ENCODE measurements at regions not wholly inside any gene's neighbourhood (a gene's known extent, or its start where the extent isn't known, plus 50 kb on each side); places are given as distances from the start of the nearest gene placed in this dataset.

- H3K9me3 ChIP-seq (ENCODE audit: control insufficient read depth, low read length), result no peaks in the 10 kb centered on the region
- H3K36me3 ChIP-seq (ENCODE audit: control insufficient read depth, insufficient read depth, low read length), result no peaks in the 10 kb centered on the region
- H3K9ac ChIP-seq, result no peak overlapping the region
- H3K4me2 ChIP-seq (ENCODE audit: low read length), result no peak overlapping the region
- no peaks in the 10 kb centered on the region for H3K27me3 ChIP-seq (ENCODE audit: control insufficient read depth, insufficient read depth, low read length)
- no peak overlapping the region for H3K27ac ChIP-seq
- TF ChIP-seq CTCF (IDR thresholded peaks at IDR 0.05), result no peak
- peaks cover 19% of the 10 kb centered on the region for H3K4me1 ChIP-seq
- no peak overlapping the region for H2AFZ ChIP-seq
- no peak overlapping the region for H3K4me3 ChIP-seq (ENCODE audit: low read depth, low read length)
- peaks cover 26% of the 10 kb centered on the region for H3K79me2 ChIP-seq
These were observed 224.9 kb upstream of the BOD1L1 start for GRCh38 chr4:13852411-13852810.

GRCh38 chr4:13856387-13856786 is 228.9 kb upstream of the BOD1L1 start:
- H3K36me3 ChIP-seq (ENCODE audit: control insufficient read depth, insufficient read depth, low read length), result no peaks in the 10 kb centered on the region
- H3K9ac ChIP-seq, result no peak overlapping the region
- TF ChIP-seq CTCF (IDR thresholded peaks at IDR 0.05), result no peak
- peaks cover 14% of the 10 kb centered on the region for H3K79me2 ChIP-seq
- peak overlapping the region; percentile 4 for H3K27ac ChIP-seq
- no peak overlapping the region for H3K4me2 ChIP-seq (ENCODE audit: low read length)
- H3K4me1 ChIP-seq, result peaks cover 7% of the 10 kb centered on the region
- no peak overlapping the region for H3K4me3 ChIP-seq (ENCODE audit: low read depth, low read length)
- H2AFZ ChIP-seq, result no peak overlapping the region
- H3K9me3 ChIP-seq (ENCODE audit: control insufficient read depth, low read length), result no peaks in the 10 kb centered on the region
- H3K27me3 ChIP-seq (ENCODE audit: control insufficient read depth, insufficient read depth, low read length), result no peaks in the 10 kb centered on the region

GRCh38 chr4:13857397-13857796 is 229.9 kb upstream of the BOD1L1 start:
- no peak overlapping the region for H2AFZ ChIP-seq
- no peak overlapping the region for H3K4me3 ChIP-seq (ENCODE audit: low read depth, low read length)
- H3K36me3 ChIP-seq (ENCODE audit: control insufficient read depth, insufficient read depth, low read length), result no peaks in the 10 kb centered on the region
- H3K79me2 ChIP-seq, result peaks cover 10% of the 10 kb centered on the region
- H3K4me1 ChIP-seq, result peaks cover 6% of the 10 kb centered on the region
- H3K9me3 ChIP-seq (ENCODE audit: control insufficient read depth, low read length), result no peaks in the 10 kb centered on the region
- H3K4me2 ChIP-seq (ENCODE audit: low read length), result no peak overlapping the region
- H3K27ac ChIP-seq, result no peak overlapping the region
- no peak overlapping the region for H3K9ac ChIP-seq
- no peaks in the 10 kb centered on the region for H3K27me3 ChIP-seq (ENCODE audit: control insufficient read depth, insufficient read depth, low read length)
- no peak for TF ChIP-seq CTCF (IDR thresholded peaks at IDR 0.05)

- Histone ChIP-seq H3K4me2 (ENCODE audit: low read length) (no peak overlapping the region), H2AFZ (no peak overlapping the region), H3K79me2 (peaks cover 10% of the 10 kb centered on the region), H3K27ac (peak overlapping the region; percentile 20), H3K27me3 (ENCODE audit: control insufficient read depth, insufficient read depth, low read length) (no peaks in the 10 kb centered on the region), H3K36me3 (ENCODE audit: control insufficient read depth, insufficient read depth, low read length) (no peaks in the 10 kb centered on the region), H3K4me3 (ENCODE audit: low read depth, low read length) (no peak overlapping the region), H3K9ac (no peak overlapping the region), H3K4me1 (peaks cover 6% of the 10 kb centered on the region), H3K9me3 (ENCODE audit: control insufficient read depth, low read length) (no peaks in the 10 kb centered on the region)
- TF ChIP-seq CTCF (IDR thresholded peaks at IDR 0.05), result no peak
These were observed 230.3 kb upstream of the BOD1L1 start for GRCh38 chr4:13857800-13858199.

GRCh38 chr4:13859423-13859822 is 231.9 kb upstream of the BOD1L1 start:
- H3K4me3 ChIP-seq (ENCODE audit: low read depth, low read length), result no peak overlapping the region
- no peak overlapping the region for H3K9ac ChIP-seq
- no peak overlapping the region for H3K4me2 ChIP-seq (ENCODE audit: low read length)
- no peaks in the 10 kb centered on the region for H3K27me3 ChIP-seq (ENCODE audit: control insufficient read depth, insufficient read depth, low read length)
- peaks cover 13% of the 10 kb centered on the region for H3K4me1 ChIP-seq
- no peak for TF ChIP-seq CTCF (IDR thresholded peaks at IDR 0.05)
- no peak overlapping the region for H2AFZ ChIP-seq
- H3K79me2 ChIP-seq, result peaks cover 16% of the 10 kb centered on the region
- H3K36me3 ChIP-seq (ENCODE audit: control insufficient read depth, insufficient read depth, low read length), result no peaks in the 10 kb centered on the region
- H3K9me3 ChIP-seq (ENCODE audit: control insufficient read depth, low read length), result no peaks in the 10 kb centered on the region
- H3K27ac ChIP-seq, result peak overlapping the region; percentile 12
